Stimulated activated CD4-positive, alpha-beta T cell treated with anti-CD3 and anti-CD28 coated beads, Interleukin-12 subunit alpha, Interleukin-12 subunit beta, amount 100 ng/mL, for 24 hours (primary cell): ENCODE measurements at regions not wholly inside any gene's neighbourhood (a gene's known extent, or its start where the extent isn't known, plus 50 kb on each side); places are given as distances from the start of the nearest gene placed in this dataset.

Experiments
- DNase-seq, 2 experiments: peaks; one replicate each; pipeline ENCODE4 v3.0.0-alpha.2; 2020; ENCODE audit warnings: low read depth in 2 of 2

- no peak for DNase-seq
These were observed 215.2 kb downstream of the RPS24 start for GRCh38 chr10:78248651-78249464.

- DNase-seq = no peak
These were observed 216.0 kb downstream of the RPS24 start for GRCh38 chr10:78249690-78250089.

- no peak for DNase-seq
These were observed 216.8 kb downstream of the RPS24 start for GRCh38 chr10:78250313-78251015.

GRCh38 chr10:78251016-78251385 lies 217.3 kb downstream of the RPS24 start:
- DNase-seq = no peak

GRCh38 chr10:78252286-78252685 lies 218.6 kb downstream of the RPS24 start:
- DNase-seq = no peak

GRCh38 chr10:78253063-78253853 lies 219.6 kb downstream of the RPS24 start:
- DNase-seq = no peak

- DNase-seq = no peak
These were observed 220.3 kb downstream of the RPS24 start for GRCh38 chr10:78254013-78254412.

GRCh38 chr10:78255214-78255613 lies 221.6 kb downstream of the RPS24 start:
- no peak for DNase-seq

GRCh38 chr10:78255796-78256638 lies 222.4 kb downstream of the RPS24 start:
- no peak for DNase-seq

GRCh38 chr10:78258323-78259030 lies 224.8 kb downstream of the RPS24 start:
- DNase-seq = no peak

GRCh38 chr10:78259391-78259790 lies 225.7 kb downstream of the RPS24 start:
- DNase-seq = no peak

GRCh38 chr10:78260141-78260540 lies 226.5 kb downstream of the RPS24 start:
- no peak for DNase-seq

- no peak for DNase-seq
These were observed 227.0 kb downstream of the RPS24 start for GRCh38 chr10:78260680-78261079.

GRCh38 chr10:78261291-78261690 lies 227.6 kb downstream of the RPS24 start:
- no peak for DNase-seq

GRCh38 chr10:78262860-78263259 lies 229.2 kb downstream of the RPS24 start:
- DNase-seq = no peak

- no peak for DNase-seq
These were observed 229.9 kb downstream of the RPS24 start for GRCh38 chr10:78263521-78263988.

GRCh38 chr10:78264361-78264760 lies 230.7 kb downstream of the RPS24 start:
- DNase-seq = no peak

- no peak for DNase-seq
These were observed 233.2 kb downstream of the RPS24 start for GRCh38 chr10:78266741-78267469.

GRCh38 chr10:78267598-78267997 lies 233.9 kb downstream of the RPS24 start:
- no peak for DNase-seq

- DNase-seq = no peak
These were observed 235.4 kb downstream of the RPS24 start for GRCh38 chr10:78269060-78269459.
